Natural killer cell treated with Interleukin-12 subunit alpha and Interleukin-12 subunit beta and Interleukin-15 and Interleukin-18, amount 100 ng/mL, for 72 hours (primary cell): ENCODE measurements at regions not wholly inside any gene's neighbourhood (a gene's known extent, or its start where the extent isn't known, plus 50 kb on each side); places are given as distances from the start of the nearest gene placed in this dataset.

Source experiments
- ATAC-seq, 2 donors: fragments of 150-1000 bp; cut with Tn5 transposase in 1 of 2; sonication (Bioruptor Pico), chemical (Tn5 transposase) in 1 of 2; 2 replicates each; pipeline ENCODE4 v1.10.0; 2021
- DNase-seq: peaks from one replicate; pipeline ENCODE4 v3.0.0; 2022; ENCODE audit warnings: low spot score
- H3K27ac Mint-ChIP-seq, 2 donors: 1 replicate in 1 of 2; 2 replicates in 1 of 2; pipeline ENCODE4 v1.8.0; 2022; ENCODE audit warnings: mixed read lengths in 2 of 2, mild to moderate bottlenecking in 1 of 2, moderate library complexity in 1 of 2
- H3K27me3 Mint-ChIP-seq, 2 donors: 1 replicate in 1 of 2; 2 replicates in 1 of 2; pipeline ENCODE4 v1.8.0; 2022; ENCODE audit warnings: mixed read lengths in 2 of 2
- H3K36me3 Mint-ChIP-seq: one replicate; pipeline ENCODE4 v1.8.0; 2022; ENCODE audit warnings: mixed read lengths
- H3K4me1 Mint-ChIP-seq, 2 donors: 1 replicate in 1 of 2; 2 replicates in 1 of 2; pipeline ENCODE4 v1.8.0; 2022; ENCODE audit warnings: low read depth in 2 of 2, mixed read lengths in 2 of 2, mild to moderate bottlenecking in 1 of 2
- H3K4me3 Mint-ChIP-seq: one replicate; pipeline ENCODE4 v1.8.0; 2022; ENCODE audit warnings: mixed read lengths
- H3K9me3 Mint-ChIP-seq: 2 replicates; pipeline ENCODE4 v1.8.0; 2022; ENCODE audit warnings: mixed read lengths

DNA sequence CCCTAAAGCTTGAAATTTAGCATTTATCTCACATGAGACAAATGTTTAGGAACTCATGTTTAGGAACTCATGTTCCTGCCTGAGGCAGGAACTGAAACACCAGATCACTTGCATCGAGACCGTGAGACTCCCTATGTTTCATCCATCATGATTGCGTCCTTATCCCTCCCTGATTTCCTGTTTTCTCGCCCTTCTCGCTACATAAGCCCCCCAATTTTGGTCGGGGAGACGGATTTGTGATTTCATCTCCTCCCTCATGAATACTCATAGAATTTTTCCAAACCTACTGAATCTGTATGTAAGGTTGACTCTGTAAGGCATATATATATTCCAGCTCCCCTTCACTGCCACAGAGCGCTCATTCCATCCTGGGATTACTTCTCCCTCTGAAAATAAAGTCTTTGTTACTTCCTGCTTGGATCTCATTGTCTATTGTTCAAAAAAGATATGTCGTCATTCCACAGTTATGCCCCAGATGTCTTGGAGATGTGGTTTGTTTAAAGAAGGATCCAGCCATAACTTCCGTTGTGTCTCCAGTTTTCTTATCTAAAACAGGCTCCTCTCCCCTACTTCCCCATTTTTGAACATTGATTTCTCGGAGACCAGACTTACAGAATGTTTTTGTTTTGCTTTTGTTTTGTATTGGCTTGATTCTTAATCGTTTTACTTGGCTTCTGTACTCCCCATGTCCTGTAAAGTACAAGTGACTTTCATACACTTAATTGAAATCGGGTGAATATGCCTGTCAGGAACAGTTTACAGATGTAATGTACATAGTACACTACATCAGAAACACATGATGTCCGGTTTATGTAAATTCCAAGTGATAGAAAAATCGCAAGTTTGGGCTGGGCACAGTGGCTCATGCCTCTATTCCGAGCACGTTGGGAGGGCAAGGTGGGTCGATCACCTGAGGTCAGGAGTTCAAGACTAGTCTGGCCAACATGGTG, 118.7 kb downstream of the HFE start:
- peaks cover 11 to 14% of the 10 kb centered on the region in 2 donors for H3K4me1 Mint-ChIP-seq
- no peaks in the 10 kb centered on the region for H3K9me3 Mint-ChIP-seq
- no peak overlapping the region for H3K4me3 Mint-ChIP-seq
- no peak overlapping the region for H3K27ac Mint-ChIP-seq
- ATAC-seq: no peak
- no peaks in the 10 kb centered on the region for H3K27me3 Mint-ChIP-seq
- no peaks in the 10 kb centered on the region for H3K36me3 Mint-ChIP-seq
- DNase-seq: no peak

DNA sequence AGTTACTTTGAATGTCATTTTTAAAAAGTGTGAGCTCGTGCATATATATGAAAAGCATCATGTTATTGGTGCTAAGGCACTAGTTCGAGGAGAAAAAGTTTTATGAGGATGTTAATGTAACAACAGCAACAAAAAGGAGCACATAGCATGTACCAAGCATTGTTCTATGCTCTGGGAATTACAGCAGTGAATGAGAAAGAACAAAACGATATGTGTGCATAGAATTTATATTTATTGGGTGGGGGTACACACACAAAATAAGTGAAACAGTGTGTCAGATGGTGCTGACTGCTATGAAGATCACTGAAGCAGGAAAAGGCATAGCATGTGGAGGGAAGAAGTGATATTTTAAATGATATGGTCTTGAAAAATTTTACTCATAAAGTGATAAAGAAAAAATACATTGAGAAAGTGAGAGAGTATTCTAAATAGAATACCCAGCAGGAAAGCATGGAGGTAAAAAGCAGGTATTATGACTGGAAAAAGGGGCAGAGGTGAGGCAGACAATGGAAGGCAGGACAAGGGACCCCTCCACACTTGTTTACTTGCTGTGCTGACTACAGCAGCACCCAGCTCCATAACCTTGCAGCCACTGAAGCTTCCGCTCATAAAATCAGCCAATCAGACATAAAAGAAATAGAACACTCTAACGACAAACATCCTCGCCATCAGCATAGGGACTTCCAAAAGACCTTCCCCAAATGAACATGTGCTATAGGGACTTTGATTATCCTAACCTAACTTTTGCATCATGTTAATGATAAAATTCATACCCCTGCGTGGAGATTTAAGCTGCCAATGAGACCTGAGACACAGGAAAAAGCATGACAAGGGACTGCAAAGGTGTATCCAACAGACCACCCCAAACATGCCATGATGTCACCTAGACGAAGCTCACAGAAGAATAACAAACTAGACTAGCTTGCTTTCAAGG, 119.9 kb downstream of the HFE start:
- Mint-ChIP-seq H3K27ac (no peak overlapping the region), H3K4me1 (peaks cover 6 to 10% of the 10 kb centered on the region in 2 donors), H3K9me3 (no peaks in the 10 kb centered on the region), H3K27me3 (no peaks in the 10 kb centered on the region), H3K4me3 (no peak overlapping the region), H3K36me3 (no peaks in the 10 kb centered on the region)
- no peak for DNase-seq
- no peak for ATAC-seq

DNA sequence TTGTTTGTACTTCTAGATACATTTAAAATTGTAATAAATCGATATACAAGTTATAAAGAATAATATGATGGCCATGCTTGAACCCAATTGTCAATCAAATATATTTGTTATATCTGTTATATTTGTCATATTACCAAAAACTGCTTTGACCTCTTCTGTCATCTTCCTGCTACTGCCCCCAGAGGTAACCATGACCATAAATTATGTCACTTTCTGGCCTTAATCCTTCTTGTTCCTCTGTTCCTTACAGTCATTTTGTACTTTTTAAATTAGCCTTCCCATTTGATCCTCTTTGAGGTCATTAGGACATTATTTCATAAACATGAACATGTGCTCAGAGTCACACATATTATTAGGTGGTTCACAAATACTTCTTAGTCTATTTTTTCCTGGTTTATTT, 124.7 kb downstream of the HFE start:
- H3K27ac Mint-ChIP-seq: no peak overlapping the region
- H3K9me3 Mint-ChIP-seq: no peaks in the 10 kb centered on the region
- DNase-seq: no peak
- H3K4me3 Mint-ChIP-seq: no peak overlapping the region
- ATAC-seq: no peak
- H3K27me3 Mint-ChIP-seq: no peaks in the 10 kb centered on the region
- no peaks in the 10 kb centered on the region for H3K36me3 Mint-ChIP-seq
- H3K4me1 Mint-ChIP-seq: peaks cover 0 to 8% of the 10 kb centered on the region in 2 donors

DNA sequence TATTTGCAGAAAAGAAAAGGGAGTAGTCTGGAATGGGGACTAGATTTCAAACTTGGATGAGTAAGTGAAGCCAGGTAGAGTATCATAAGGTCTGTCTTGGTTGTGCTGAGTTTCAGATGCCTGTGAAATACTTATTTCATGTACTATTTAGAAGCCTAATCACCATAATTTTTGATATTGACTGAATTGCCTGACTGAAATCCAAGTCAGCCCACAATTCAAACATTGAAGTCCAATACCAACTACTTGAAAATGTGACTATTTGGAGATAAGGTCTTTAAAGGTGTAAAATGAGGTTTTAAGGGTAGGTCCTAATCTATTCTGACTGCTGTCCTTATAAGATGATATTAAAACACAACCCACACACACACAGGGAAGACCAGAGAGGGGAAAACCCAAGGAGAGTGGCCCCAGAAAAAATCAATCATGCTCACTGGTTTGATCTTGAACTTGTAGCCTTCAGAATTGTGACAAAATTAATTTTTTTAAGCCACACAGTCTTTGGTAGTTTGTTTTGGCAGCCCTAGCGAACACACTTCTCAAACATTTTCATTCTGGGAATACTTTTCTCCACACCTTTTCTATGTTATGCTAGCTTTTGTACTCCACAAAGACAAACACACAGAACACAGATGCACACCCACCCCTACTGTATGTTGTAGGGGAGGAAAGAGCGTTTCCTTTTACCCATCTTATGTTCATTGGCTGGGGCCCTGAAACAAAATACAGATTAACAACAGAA, 126.3 kb downstream of the HFE start:
- Mint-ChIP-seq H3K4me3 (no peak overlapping the region), H3K27me3 (no peaks in the 10 kb centered on the region), H3K27ac (no peak overlapping the region), H3K9me3 (no peaks in the 10 kb centered on the region), H3K4me1 (peaks cover 0 to 8% of the 10 kb centered on the region in 2 donors), H3K36me3 (no peaks in the 10 kb centered on the region)
- no peak for ATAC-seq
- no peak for DNase-seq

DNA sequence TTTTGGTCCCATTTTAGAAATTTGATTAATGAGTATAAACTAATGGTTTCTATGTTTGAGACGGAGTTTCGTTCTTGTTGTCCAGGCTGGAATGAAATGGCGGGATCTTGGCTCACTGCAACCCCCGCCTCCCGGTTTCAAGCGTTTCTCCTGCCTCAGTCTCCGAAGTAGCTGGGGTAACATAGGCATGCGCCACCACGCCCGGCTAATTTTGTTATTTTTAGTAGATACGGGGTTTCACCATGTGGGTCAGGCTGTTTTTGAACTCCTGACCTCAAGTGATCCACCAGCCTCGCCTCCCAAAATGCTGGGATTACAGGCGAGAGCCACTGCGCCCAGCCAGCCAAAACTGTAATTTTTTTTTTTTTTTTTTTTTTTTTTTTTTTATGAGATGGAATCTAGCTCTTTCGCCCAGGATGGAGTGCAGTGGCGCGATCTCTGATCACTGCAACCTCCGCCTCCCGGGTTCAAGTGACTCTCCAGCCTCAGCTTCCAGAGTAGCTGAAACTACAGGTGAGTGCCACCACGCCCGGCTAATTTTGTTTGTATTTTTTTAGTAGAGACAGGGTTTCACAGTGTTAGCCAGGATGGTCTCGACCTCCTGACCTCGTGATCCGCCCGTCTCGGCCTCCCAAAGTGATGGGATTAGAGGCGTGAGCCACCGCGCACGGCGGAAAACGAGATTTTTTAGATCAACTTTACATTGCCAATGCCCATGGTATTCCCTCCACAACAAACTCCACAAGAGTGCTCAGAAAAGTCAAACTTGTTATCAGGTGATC, 127.8 kb downstream of the HFE start:
- H3K4me3 Mint-ChIP-seq: no peak overlapping the region
- ATAC-seq: no peak

DNA sequence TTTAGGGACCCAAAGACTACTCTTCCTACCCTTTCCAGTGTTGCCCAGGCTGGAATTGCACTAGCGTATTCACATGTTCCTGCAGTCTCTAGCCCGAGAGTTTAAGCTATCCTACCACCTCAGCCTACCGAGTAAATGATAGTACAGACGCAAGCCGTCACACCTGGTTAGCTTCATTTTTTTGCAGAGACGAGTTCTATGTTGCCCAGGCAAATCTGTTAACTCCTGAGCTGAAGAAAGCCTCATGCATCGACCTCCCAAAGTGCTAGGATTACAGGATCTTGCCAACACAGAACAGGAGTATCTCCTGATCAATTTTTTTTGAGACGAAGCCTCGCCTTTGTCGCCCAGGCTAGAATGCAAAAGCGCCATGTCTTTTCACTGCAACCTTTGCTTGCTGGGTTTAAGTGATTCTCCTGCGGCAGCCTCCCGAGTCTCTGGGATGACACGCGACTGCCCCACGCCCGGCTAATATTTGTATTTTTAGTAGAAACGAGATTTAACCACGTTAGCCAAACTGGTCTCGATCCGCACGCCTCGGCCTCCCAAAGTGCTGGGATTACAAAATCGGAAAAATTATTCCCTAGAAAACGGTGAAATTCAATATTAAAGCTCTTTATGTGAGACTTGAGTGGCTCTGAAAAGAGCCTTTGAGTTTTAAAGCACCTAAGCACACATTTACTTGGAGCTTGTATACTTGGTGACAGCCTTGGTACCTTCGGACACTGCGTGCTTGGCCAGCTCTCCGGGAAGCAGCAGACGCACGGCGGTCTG, 128.5 kb downstream of the HFE start:
- DNase-seq (no peak), ATAC-seq (peak in 1 of 2 donors; percentile 69)
- H3K27me3 Mint-ChIP-seq: no peaks in the 10 kb centered on the region
- H3K9me3 Mint-ChIP-seq: no peaks in the 10 kb centered on the region
- H3K4me1 Mint-ChIP-seq: peaks cover 8 to 12% of the 10 kb centered on the region in 2 donors
- H3K27ac Mint-ChIP-seq: no peak overlapping the region
- H3K36me3 Mint-ChIP-seq: no peaks in the 10 kb centered on the region
- H3K4me3 Mint-ChIP-seq: no peak overlapping the region

More for the DNA sequence above, 127.8 kb downstream of the HFE start:
- Mint-ChIP-seq H3K36me3 (no peaks in the 10 kb centered on the region), H3K4me1 (peaks cover 6 to 8% of the 10 kb centered on the region in 2 donors), H3K9me3 (no peaks in the 10 kb centered on the region), H3K27me3 (no peaks in the 10 kb centered on the region), H3K27ac (no peak overlapping the region)
- DNase-seq: no peak

DNA sequence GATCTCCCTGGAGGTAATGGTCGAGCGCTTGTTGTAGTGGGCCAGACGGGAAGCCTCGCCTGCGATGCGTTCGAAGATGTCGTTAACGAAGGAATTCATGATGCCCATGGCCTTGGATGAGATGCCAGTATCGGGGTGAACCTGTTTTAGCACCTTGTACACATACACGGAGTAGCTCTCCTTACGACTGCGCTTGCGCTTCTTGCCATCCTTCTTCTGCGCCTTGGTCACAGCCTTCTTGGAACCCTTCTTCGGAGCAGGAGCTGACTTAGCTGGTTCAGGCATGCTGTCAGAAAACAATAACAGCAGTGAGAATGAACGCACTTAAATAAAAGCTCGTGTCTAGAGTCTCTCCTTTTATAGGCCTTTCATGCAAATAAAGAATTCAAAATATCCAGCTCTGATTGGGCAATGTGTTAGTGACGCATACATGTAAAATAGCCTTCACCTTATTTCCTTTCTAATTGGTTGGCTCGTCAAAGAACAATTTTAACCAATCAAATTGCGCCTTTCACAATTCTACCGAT, 129.2 kb downstream of the HFE start:
- Mint-ChIP-seq H3K36me3 (no peaks in the 10 kb centered on the region), H3K9me3 (no peaks in the 10 kb centered on the region), H3K4me3 (no peak overlapping the region), H3K4me1 (peaks cover 8 to 12% of the 10 kb centered on the region in 2 donors), H3K27ac (no peak overlapping the region), H3K27me3 (no peaks in the 10 kb centered on the region)
- DNase-seq: peak; percentile 89
- peak; percentile 82 to 83 for ATAC-seq

DNA sequence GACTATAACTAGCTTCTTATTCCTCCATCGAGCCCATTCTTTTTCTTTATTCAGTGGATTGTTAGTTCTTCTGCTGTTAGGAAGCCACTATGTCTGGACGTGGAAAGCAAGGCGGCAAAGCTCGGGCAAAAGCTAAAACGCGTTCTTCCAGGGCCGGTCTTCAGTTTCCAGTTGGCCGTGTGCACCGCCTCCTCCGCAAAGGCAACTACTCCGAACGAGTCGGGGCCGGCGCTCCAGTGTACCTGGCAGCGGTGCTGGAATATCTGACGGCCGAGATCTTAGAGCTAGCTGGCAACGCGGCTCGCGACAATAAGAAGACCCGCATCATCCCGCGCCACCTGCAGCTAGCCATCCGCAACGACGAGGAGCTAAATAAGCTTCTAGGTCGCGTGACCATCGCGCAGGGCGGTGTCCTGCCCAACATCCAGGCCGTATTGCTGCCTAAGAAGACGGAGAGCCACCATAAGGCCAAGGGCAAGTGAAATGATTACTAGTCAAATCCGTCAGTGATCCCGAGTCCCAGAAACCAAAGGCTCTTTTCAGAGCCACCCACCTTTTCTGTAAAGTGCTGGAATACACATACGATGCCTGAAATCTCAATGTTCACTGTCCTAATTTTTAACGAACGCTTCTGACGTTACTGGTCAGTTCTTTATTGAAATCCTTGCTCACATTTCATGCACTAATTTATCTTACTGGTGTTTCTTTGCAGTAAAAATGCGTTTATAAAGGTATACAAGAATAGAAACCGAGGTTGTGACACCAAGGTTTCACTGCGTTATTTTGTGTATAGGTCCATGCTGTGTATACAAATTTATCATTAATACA, 129.9 kb downstream of the HFE start:
- Mint-ChIP-seq H3K4me1 (peaks cover 6 to 12% of the 10 kb centered on the region in 2 donors), H3K27ac (no peak overlapping the region), H3K36me3 (no peaks in the 10 kb centered on the region), H3K27me3 (no peaks in the 10 kb centered on the region), H3K9me3 (no peaks in the 10 kb centered on the region), H3K4me3 (no peak overlapping the region)
- peak; percentile 88 for DNase-seq
- peak; percentile 76 for ATAC-seq

DNA sequence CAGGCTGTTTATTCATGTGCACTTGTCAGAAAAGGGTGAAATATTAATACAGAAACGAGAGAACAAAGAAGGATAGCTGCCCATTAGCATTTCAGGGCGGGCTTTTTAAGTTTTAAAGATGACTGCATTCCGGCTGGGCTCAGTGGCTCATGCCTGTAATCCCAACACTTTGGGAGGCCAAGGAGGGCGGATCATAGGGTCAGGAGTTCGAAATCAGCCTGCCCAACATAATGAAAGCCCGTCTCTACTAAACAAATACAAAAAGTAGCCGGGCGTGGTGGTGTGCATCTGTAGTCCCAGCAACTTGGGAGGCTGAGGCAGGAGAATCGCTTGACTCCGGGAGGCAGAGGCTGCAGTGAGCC, 130.5 kb downstream of the HFE start:
- no peak for DNase-seq
- no peak for ATAC-seq
- no peak overlapping the region for H3K27ac Mint-ChIP-seq

DNA sequence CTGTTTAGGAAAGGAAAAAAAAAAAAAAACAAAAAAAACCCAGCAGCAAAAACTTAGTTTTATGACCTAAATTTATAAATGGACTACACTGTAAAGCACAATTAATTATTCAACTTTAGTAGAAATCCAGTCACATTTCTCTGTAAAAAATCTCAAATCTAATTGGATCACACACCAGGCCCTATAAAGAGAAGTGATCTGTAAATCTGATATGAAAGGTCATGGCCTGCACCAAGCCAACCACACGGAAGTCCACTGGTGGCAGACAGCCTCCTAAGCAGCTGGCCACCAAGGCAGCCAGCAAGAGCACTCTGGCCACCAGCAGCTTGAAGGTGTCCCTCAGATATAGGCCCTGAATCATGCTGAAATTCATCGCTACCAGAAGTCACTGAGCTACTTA, 131.6 kb downstream of the HFE start:
- ATAC-seq: no peak
- peaks cover 6 to 17% of the 10 kb centered on the region in 2 donors for H3K4me1 Mint-ChIP-seq
- no peak overlapping the region for H3K27ac Mint-ChIP-seq
- peak overlapping the region; percentile 7 for H3K4me3 Mint-ChIP-seq
- H3K9me3 Mint-ChIP-seq: no peaks in the 10 kb centered on the region
- no peak for DNase-seq
- H3K27me3 Mint-ChIP-seq: no peaks in the 10 kb centered on the region
- no peaks in the 10 kb centered on the region for H3K36me3 Mint-ChIP-seq

More for the DNA sequence above, 130.5 kb downstream of the HFE start:
- Mint-ChIP-seq H3K4me1 (peaks cover 5 to 14% of the 10 kb centered on the region in 2 donors), H3K9me3 (no peaks in the 10 kb centered on the region), H3K4me3 (no peak overlapping the region), H3K27me3 (no peaks in the 10 kb centered on the region), H3K36me3 (no peaks in the 10 kb centered on the region)

DNA sequence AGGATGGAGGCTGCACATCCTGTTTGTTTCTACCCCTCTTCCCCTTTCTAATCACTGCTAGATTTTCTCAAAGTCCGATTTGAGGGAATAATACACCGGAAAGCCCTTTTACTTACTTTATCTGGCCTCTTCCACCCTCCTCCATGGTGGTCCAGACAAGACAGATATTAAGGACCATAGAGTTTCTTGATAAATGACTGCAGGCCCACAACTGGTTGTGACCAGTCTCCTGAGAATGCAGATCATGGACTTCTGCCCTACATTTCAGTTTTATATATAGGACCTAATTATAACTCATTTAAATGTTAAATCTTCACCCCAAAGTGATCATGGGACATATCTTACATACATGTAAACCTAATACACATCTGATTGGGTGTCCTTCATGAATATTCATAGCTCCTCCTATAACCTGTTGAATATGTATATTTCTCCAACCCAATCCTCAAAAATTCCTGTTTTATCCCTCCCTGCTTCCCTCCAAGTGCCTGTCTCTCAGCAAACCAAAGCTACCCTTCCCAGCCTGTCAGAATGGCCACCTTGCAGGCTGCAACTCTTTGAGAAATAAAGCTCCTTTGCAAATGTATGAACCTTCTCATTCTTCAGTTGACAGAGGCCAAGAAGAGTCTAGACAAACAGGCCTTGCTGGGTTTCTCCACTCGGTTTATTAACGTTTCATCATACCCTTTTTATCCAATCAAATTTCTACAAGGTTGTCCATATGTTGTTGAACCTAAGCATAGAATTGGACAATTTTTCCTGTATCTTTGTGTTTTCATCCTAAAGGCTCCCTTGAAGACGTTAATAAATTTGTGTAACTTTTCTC, 133.1 kb downstream of the HFE start:
- DNase-seq (no peak), ATAC-seq (no peak)
- Mint-ChIP-seq H3K9me3 (no peaks in the 10 kb centered on the region), H3K4me1 (peaks cover 6 to 17% of the 10 kb centered on the region in 2 donors), H3K4me3 (peak overlapping the region; percentile 19), H3K27ac (peak overlapping the region in 1 of 2 donors; percentile 75), H3K27me3 (no peaks in the 10 kb centered on the region), H3K36me3 (no peaks in the 10 kb centered on the region)
